Activated CD8-positive, alpha-beta T cell treated with anti-CD3 and anti-CD28 coated beads, Interleukin-2, amount 10 ng/mL, durations not matched to agents 7 days and 5 days (primary cell): ENCODE measurements at regions not wholly inside any gene's neighbourhood (a gene's known extent, or its start where the extent isn't known, plus 50 kb on each side); places are given as distances from the start of the nearest gene placed in this dataset.

ENCODE experiments used
- ATAC-seq: fragments of 150-1000 bp; cut with Tn5 transposase; one replicate; pipeline ENCODE4 v1.10.0; 2021; ENCODE audit warnings: moderate library complexity
- CTCF ChIA-PET: fragments of 350-600 bp; sonication (Branson Sonifier 250); formaldehyde crosslinking; loops from one replicate; lab custom pipeline; 2021; ENCODE audit warnings: antibody characterized with exemption; lab: Charles Lee
- POLR2A ChIA-PET: fragments of 350-600 bp; sonication (Branson Sonifier 250); formaldehyde crosslinking; loops from one replicate; lab custom pipeline; 2021; ENCODE audit warnings: antibody characterized with exemption; lab: Charles Lee
- DNase-seq: peaks from one replicate; pipeline ENCODE4 v3.0.0-alpha.2; 2020
- H3K27ac Mint-ChIP-seq: one replicate; pipeline ENCODE4 v1.8.0; 2021; ENCODE audit warnings: mild to moderate bottlenecking, mixed read lengths
- H3K27me3 Mint-ChIP-seq: one replicate; pipeline ENCODE4 v1.8.0; 2021; ENCODE audit warnings: low read depth, mixed read lengths
- H3K36me3 Mint-ChIP-seq: one replicate; pipeline ENCODE4 v1.8.0; 2021; ENCODE audit warnings: low read depth, mixed read lengths
- H3K4me1 Mint-ChIP-seq: one replicate; pipeline ENCODE4 v1.8.0; 2021; ENCODE audit warnings: low read depth, mixed read lengths
- H3K4me3 Mint-ChIP-seq: one replicate; pipeline ENCODE4 v1.8.0; 2021; ENCODE audit warnings: mild to moderate bottlenecking, mixed read lengths
- H3K9me3 Mint-ChIP-seq: one replicate; pipeline ENCODE4 v1.8.0; 2022; ENCODE audit warnings: mixed read lengths; ENCODE audit not compliant: insufficient read depth

- no peak for ATAC-seq
- H3K4me3 Mint-ChIP-seq = no peak overlapping the region
- H3K36me3 Mint-ChIP-seq = no peaks in the 10 kb centered on the region
- ChIA-PET POLR2A (no interaction called here), CTCF (no interaction called here)
- no peaks in the 10 kb centered on the region for H3K27me3 Mint-ChIP-seq
- H3K27ac Mint-ChIP-seq = no peak overlapping the region
- H3K4me1 Mint-ChIP-seq = no peaks in the 10 kb centered on the region
- H3K9me3 Mint-ChIP-seq = no peaks in the 10 kb centered on the region
- DNase-seq = no peak
Measured at GRCh38 chr9:106065579-106066214, 371.4 kb downstream of the TMEM38B start.

GRCh38 chr9:106066940-106067524 is 372.7 kb downstream of the TMEM38B start:
- DNase-seq (no peak), ATAC-seq (no peak)
- ChIA-PET CTCF (no interaction called here), POLR2A (no interaction called here)
- Mint-ChIP-seq H3K27ac (no peak overlapping the region), H3K4me3 (no peak overlapping the region), H3K27me3 (no peaks in the 10 kb centered on the region), H3K9me3 (no peaks in the 10 kb centered on the region), H3K4me1 (no peaks in the 10 kb centered on the region), H3K36me3 (no peaks in the 10 kb centered on the region)

GRCh38 chr9:106069241-106069640 is 374.9 kb downstream of the TMEM38B start:
- POLR2A ChIA-PET = no interaction called here
- no peak overlapping the region for H3K27ac Mint-ChIP-seq
- CTCF ChIA-PET = no interaction called here
- no peaks in the 10 kb centered on the region for H3K9me3 Mint-ChIP-seq
- H3K27me3 Mint-ChIP-seq = peaks cover 2% of the 10 kb centered on the region
- no peaks in the 10 kb centered on the region for H3K36me3 Mint-ChIP-seq
- ATAC-seq (no peak), DNase-seq (no peak)
- H3K4me3 Mint-ChIP-seq = no peak overlapping the region
- no peaks in the 10 kb centered on the region for H3K4me1 Mint-ChIP-seq

GRCh38 chr9:106072421-106072820 is 378.1 kb downstream of the TMEM38B start:
- Mint-ChIP-seq H3K4me1 (no peaks in the 10 kb centered on the region), H3K4me3 (no peak overlapping the region), H3K9me3 (no peaks in the 10 kb centered on the region), H3K27ac (no peak overlapping the region), H3K27me3 (peaks cover 2% of the 10 kb centered on the region), H3K36me3 (no peaks in the 10 kb centered on the region)
- ATAC-seq (no peak), DNase-seq (no peak)
- ChIA-PET POLR2A (no interaction called here), CTCF (no interaction called here)

GRCh38 chr9:106074006-106074405 is 379.7 kb downstream of the TMEM38B start:
- H3K4me3 Mint-ChIP-seq = no peak overlapping the region
- no peaks in the 10 kb centered on the region for H3K36me3 Mint-ChIP-seq
- no peak for DNase-seq
- H3K9me3 Mint-ChIP-seq = no peaks in the 10 kb centered on the region
- no peak for ATAC-seq
- H3K27ac Mint-ChIP-seq = no peak overlapping the region
- POLR2A ChIA-PET = no interaction called here
- H3K27me3 Mint-ChIP-seq = peaks cover 2% of the 10 kb centered on the region
- CTCF ChIA-PET = no interaction called here
- H3K4me1 Mint-ChIP-seq = no peaks in the 10 kb centered on the region

- Mint-ChIP-seq H3K4me3 (no peak overlapping the region), H3K27ac (no peak overlapping the region), H3K9me3 (peaks cover 4% of the 10 kb centered on the region), H3K36me3 (no peaks in the 10 kb centered on the region), H3K4me1 (no peaks in the 10 kb centered on the region), H3K27me3 (peaks cover 2% of the 10 kb centered on the region)
- ChIA-PET POLR2A (no interaction called here), CTCF (no interaction called here)
- ATAC-seq (no peak), DNase-seq (no peak)
Measured at GRCh38 chr9:106075236-106075959, 381.1 kb downstream of the TMEM38B start.

- Mint-ChIP-seq H3K27me3 (peaks cover 2% of the 10 kb centered on the region), H3K36me3 (no peaks in the 10 kb centered on the region), H3K4me1 (no peaks in the 10 kb centered on the region), H3K9me3 (peaks cover 4% of the 10 kb centered on the region), H3K27ac (no peak overlapping the region), H3K4me3 (no peak overlapping the region)
- DNase-seq (no peak), ATAC-seq (no peak)
- CTCF ChIA-PET = no interaction called here
- POLR2A ChIA-PET = no interaction called here
Measured at GRCh38 chr9:106075960-106076327, 381.6 kb downstream of the TMEM38B start.

GRCh38 chr9:106076711-106077110 is 382.4 kb downstream of the TMEM38B start:
- Mint-ChIP-seq H3K27me3 (peaks cover 2% of the 10 kb centered on the region), H3K4me1 (no peaks in the 10 kb centered on the region), H3K36me3 (no peaks in the 10 kb centered on the region), H3K4me3 (no peak overlapping the region), H3K9me3 (peaks cover 4% of the 10 kb centered on the region), H3K27ac (no peak overlapping the region)
- POLR2A ChIA-PET = no interaction called here
- DNase-seq (no peak), ATAC-seq (no peak)
- CTCF ChIA-PET = no interaction called here

GRCh38 chr9:106077731-106078130 is 383.4 kb downstream of the TMEM38B start:
- DNase-seq (no peak), ATAC-seq (no peak)
- Mint-ChIP-seq H3K4me1 (no peaks in the 10 kb centered on the region), H3K27ac (no peak overlapping the region), H3K27me3 (peaks cover under 1% of the 10 kb centered on the region), H3K36me3 (no peaks in the 10 kb centered on the region), H3K4me3 (no peak overlapping the region), H3K9me3 (peaks cover 4% of the 10 kb centered on the region)
- CTCF ChIA-PET = no interaction called here
- POLR2A ChIA-PET = no interaction called here

GRCh38 chr9:106082621-106083020 is 388.3 kb downstream of the TMEM38B start:
- H3K36me3 Mint-ChIP-seq = no peaks in the 10 kb centered on the region
- no peaks in the 10 kb centered on the region for H3K27me3 Mint-ChIP-seq
- no peak for DNase-seq
- no peak for ATAC-seq
- H3K4me3 Mint-ChIP-seq = no peak overlapping the region
- POLR2A ChIA-PET = no interaction called here
- CTCF ChIA-PET = no interaction called here
- peaks cover 4% of the 10 kb centered on the region for H3K9me3 Mint-ChIP-seq
- no peak overlapping the region for H3K27ac Mint-ChIP-seq
- no peaks in the 10 kb centered on the region for H3K4me1 Mint-ChIP-seq

- ATAC-seq = no peak
- ChIA-PET POLR2A (no interaction called here), CTCF (no interaction called here)
- no peak for DNase-seq
- Mint-ChIP-seq H3K27ac (no peak overlapping the region), H3K4me3 (no peak overlapping the region), H3K4me1 (no peaks in the 10 kb centered on the region), H3K36me3 (no peaks in the 10 kb centered on the region), H3K9me3 (peaks cover 14% of the 10 kb centered on the region), H3K27me3 (no peaks in the 10 kb centered on the region)
Measured at GRCh38 chr9:106084702-106085101, 390.4 kb downstream of the TMEM38B start.

- ATAC-seq = no peak
Measured at GRCh38 chr9:106085479-106085878, 391.1 kb downstream of the TMEM38B start.

More at GRCh38 chr9:106085479-106085878, 391.1 kb downstream of the TMEM38B start:
- POLR2A ChIA-PET = no interaction called here
- no peak overlapping the region for H3K27ac Mint-ChIP-seq
- DNase-seq = no peak
- no peaks in the 10 kb centered on the region for H3K36me3 Mint-ChIP-seq
- CTCF ChIA-PET = no interaction called here
- H3K4me1 Mint-ChIP-seq = no peaks in the 10 kb centered on the region
- no peak overlapping the region for H3K4me3 Mint-ChIP-seq
- H3K27me3 Mint-ChIP-seq = no peaks in the 10 kb centered on the region
- peaks cover 11% of the 10 kb centered on the region for H3K9me3 Mint-ChIP-seq
